KG1 (cell line): ENCODE measurements at regions not wholly inside any gene's neighbourhood (a gene's known extent, or its start where the extent isn't known, plus 50 kb on each side); places are given as distances from the start of the nearest gene placed in this dataset.

ENCODE experiments used
- DNase-seq: peaks from one replicate; lab custom pipeline; 2025; lab: John Stamatoyannopoulos, UW

- no peak for DNase-seq
Measured at GRCh38 chr13:26989957-26990713, 181.5 kb downstream of the USP12 start.

GRCh38 chr13:26989261-26989956, 182.2 kb downstream of the USP12 start:
- no peak for DNase-seq

DNA sequence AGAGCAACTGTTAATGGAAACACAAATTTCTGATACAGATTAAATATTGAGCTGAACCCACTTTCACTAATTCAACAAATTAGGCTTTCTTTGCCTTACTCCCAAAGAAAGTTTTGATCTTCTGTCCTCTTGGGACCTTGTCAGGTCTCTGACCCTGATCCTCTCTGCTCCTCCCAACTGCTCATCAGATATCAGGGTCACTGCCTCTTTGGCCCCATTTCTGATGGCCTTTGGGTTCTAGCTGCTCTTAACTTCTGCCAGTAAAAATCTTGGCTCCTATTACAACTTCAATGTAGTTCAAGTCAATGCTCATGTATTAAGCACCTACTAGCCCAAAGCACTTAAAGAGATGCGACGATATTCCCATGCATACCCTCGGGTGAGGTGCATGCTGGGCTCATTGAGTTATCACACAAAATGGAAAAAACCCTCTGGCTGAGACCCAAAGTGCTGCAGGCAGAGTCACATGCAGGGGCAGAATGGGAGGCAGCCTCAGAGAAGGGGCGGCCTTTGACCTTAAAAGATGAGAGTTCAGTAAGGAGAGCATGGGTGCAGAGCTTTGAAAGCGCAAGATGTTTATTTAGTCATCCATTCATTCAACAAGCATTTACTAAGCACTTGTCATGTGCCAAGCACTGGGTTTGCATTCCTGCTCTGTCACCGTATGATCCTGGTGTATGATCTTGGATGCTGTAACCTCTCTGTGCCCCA, 183.4 kb downstream of the USP12 start:
- DNase-seq: no peak

DNA sequence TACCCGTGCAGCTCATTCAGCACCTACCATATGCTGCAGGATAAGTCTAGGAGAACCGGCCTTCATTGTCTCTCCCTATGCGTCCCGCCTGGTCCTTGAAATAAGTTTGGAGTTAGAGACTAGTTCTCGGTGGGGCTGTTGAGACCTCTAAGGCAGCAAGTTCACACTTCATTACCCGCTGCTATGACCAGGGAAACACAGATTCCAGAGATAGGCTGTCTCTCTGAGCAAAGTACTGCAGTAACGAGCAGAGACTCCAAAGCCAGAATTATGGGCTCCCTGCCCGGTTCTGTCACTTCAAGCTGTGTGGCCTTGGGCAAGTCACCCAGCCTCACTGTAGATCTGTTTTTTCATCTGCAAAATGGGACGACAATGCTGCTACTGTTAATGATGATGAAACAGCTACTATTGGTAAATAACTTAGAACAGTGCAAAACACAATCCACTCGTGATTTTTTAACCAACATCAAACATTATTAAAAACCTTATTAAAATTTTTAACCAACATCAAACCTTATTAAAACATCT, 184.1 kb downstream of the USP12 start:
- no peak for DNase-seq

DNA sequence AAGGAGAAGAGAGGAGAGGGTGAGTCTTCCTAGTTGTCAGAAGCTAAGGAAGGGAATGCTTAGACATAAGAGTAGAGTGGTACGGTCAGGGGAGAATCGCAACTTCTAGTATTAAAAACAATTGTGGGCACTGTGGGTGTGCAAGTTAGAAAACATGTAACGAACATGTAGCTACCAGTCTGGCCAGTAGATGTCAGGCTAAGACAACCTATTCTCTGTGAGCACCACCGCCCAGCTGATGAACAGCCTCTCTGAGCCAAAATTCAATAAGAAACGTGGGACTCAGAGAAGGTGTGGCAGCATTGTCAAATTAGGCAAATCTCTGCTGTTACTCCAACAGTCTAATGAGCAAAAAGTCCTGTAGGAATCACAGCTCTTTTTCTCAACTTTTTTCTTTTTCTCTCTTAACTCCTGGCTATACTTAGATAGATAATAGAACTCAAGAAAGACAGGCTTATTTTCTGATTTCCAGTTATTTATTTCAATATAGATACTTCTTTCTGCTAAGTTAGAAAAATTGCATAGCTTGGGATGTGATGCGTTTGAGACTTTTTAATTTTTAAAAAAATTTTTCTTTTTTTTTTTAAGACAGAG, 186.2 kb downstream of the USP12 start:
- peak; percentile 60 for DNase-seq

GRCh38 chr13:26984337-26984736, 187.3 kb downstream of the USP12 start:
- no peak for DNase-seq

- no peak for DNase-seq
Measured at GRCh38 chr13:26983543-26984320, 187.9 kb downstream of the USP12 start.

- no peak for DNase-seq
Measured at GRCh38 chr13:26980099-26981031, 191.2 kb downstream of the USP12 start.

GRCh38 chr13:26979334-26979733, 192.3 kb downstream of the USP12 start:
- DNase-seq: no peak

- DNase-seq: no peak
Measured at GRCh38 chr13:26978081-26978860, 193.3 kb downstream of the USP12 start.

- DNase-seq: no peak
Measured at GRCh38 chr13:26977541-26977940, 194.1 kb downstream of the USP12 start.

- no peak for DNase-seq
Measured at GRCh38 chr13:26976313-26976712, 195.3 kb downstream of the USP12 start.

- DNase-seq: no peak
Measured at GRCh38 chr13:26973946-26974345, 197.7 kb downstream of the USP12 start.

DNA sequence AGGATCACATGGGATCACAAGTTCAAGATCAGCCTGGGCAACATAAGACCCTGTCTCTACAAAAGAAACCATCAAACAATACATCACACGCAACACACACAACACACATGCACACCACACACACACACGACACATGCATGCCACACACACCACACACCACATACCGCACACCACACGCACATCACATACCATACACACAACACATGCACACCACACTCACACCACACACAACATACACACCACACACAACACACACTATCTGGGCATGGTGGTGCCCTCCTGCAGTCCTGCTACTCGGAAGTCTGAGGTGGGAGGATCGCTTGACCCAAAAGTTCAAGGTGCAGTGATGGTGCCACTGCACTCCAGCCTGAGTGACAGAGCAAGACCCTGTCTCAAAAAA, 198.3 kb downstream of the USP12 start:
- DNase-seq: no peak

- DNase-seq: no peak
Measured at GRCh38 chr13:26971990-26972887, 199.4 kb downstream of the USP12 start.

DNA sequence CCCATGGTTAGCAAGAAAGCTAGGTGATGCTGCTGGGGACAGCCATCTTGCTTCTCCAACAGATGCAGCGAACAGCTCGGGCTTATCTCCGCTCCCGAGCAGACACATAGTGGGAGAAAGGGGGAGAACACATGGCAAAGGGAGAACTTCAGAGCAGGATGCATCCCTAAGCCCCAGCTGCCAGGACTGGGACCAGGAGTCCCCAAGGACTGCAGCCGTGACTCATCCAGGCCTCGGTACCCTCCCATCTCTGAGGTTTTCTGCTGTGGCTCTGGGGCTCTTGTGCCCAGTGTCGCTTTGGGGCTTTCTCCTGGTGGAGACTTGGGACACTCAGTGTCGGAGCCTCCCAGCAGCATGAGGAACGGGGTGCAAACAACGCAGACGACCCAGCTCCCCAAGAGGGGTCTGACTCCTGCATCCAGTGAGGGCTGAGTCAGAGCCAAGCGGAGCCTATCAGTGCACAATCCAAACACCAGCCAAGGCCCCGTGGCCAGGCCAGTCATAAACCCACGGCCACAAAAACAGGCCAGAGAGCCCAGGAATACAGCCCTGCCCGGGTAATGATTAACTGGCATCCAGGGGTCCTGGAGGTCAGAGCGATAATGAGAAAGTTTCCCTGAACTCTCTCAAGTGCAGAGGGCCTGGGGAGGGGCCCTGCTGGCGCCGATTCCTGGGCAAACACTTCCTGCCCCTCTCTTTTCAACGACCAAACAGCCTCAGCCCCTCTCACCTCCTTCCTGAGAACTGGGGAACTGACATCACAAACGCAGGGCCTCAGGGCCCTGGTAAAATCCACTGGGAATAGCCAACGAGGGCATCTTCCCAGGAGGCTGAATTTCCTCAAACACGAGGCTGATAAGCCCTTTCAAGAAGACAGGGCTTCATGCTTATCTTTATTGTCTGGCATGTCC, 202.9 kb downstream of the USP12 start:
- DNase-seq: no peak
